Neuron (in vitro differentiated cells): ENCODE measurements at regions not wholly inside any gene's neighbourhood (a gene's known extent, or its start where the extent isn't known, plus 50 kb on each side); places are given as distances from the start of the nearest gene placed in this dataset.

ENCODE experiments used
- H2AFZ ChIP-seq: one replicate; pipeline ENCODE4 v1.6.1; 2013; ENCODE audit warnings: low read depth, mild to moderate bottlenecking, inconsistent platforms, low read length, moderate library complexity
- H3K27me3 ChIP-seq: one replicate; pipeline ENCODE4 v1.6.1; 2013; ENCODE audit warnings: low read length; ENCODE audit not compliant: insufficient read depth
- H3K36me3 ChIP-seq: one replicate; pipeline ENCODE4 v1.6.1; 2013; ENCODE audit warnings: low read length; ENCODE audit not compliant: insufficient read depth
- H3K4me1 ChIP-seq: one replicate; pipeline ENCODE4 v1.6.1; 2013; ENCODE audit warnings: low read length; ENCODE audit not compliant: insufficient read depth
- H3K4me3 ChIP-seq: 2 replicates; pipeline ENCODE4 v1.5.1; 2013; ENCODE audit warnings: mild to moderate bottlenecking, low read length, moderate library complexity
- H3K9me3 ChIP-seq: one replicate; pipeline ENCODE4 v1.6.1; 2013; ENCODE audit warnings: low read length

DNA sequence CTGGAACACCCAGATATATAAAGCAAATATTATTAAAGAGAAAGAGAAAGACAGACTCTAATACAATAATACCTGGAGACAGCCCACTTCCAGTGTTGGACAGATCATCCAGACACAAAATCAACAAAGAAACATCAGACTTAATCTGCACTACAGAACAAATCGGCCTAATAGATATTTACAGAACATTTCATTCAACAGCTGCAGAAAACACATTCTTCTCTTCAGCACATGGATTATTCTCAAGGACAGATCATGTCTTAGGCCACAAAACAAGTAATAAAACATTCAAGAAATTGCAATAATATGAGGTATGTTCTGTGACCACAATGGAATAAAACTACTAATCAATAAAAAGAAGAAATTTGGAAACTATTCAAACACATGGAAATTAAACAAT is 398.3 kb upstream of the DUSP10 start:
- H3K36me3 ChIP-seq, result no peaks in the 10 kb centered on the region
- H2AFZ ChIP-seq, result no peak overlapping the region
- no peaks in the 10 kb centered on the region for H3K9me3 ChIP-seq
- no peaks in the 10 kb centered on the region for H3K4me1 ChIP-seq
- H3K4me3 ChIP-seq, result no peak overlapping the region
- no peaks in the 10 kb centered on the region for H3K27me3 ChIP-seq

DNA sequence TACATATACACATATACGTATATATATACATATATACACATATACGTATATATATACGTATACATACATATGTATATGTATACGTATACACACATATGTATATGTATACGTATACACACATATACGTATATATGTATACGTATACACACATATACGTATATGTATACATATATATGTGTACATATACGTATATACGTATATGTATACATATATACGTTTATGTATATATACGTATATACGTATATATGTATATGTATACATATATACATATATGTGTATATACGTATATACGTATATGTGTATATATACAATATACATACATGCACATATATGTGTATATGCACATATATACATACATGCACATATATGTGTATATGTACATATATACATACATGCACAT is 396.2 kb upstream of the DUSP10 start:
- no peaks in the 10 kb centered on the region for H3K36me3 ChIP-seq
- no peaks in the 10 kb centered on the region for H3K9me3 ChIP-seq
- H3K4me1 ChIP-seq, result no peaks in the 10 kb centered on the region
- no peak overlapping the region for H3K4me3 ChIP-seq
- H2AFZ ChIP-seq, result no peak overlapping the region
- no peaks in the 10 kb centered on the region for H3K27me3 ChIP-seq

DNA sequence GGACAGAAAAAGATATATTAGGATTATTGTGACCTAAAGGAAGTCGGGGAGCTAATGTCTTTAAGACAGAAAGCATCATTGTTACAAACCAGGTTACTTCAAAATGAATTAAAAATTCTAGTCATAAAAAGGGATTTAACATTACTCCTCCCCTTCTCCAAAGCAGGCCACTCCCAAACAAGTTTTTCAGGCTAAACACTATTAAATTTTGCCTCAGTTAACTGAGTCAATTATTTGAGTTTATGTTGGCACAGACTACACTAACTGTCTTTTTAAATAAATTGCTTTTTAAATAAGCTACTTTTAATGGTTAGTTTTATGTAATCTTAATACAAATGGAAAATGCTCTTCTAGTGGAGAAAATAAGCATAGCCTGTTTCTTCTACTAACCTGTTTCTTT is 395.0 kb upstream of the DUSP10 start:
- no peak overlapping the region for H3K4me3 ChIP-seq
- no peaks in the 10 kb centered on the region for H3K36me3 ChIP-seq
- no peak overlapping the region for H2AFZ ChIP-seq
- no peaks in the 10 kb centered on the region for H3K27me3 ChIP-seq
- no peaks in the 10 kb centered on the region for H3K9me3 ChIP-seq
- H3K4me1 ChIP-seq, result no peaks in the 10 kb centered on the region

DNA sequence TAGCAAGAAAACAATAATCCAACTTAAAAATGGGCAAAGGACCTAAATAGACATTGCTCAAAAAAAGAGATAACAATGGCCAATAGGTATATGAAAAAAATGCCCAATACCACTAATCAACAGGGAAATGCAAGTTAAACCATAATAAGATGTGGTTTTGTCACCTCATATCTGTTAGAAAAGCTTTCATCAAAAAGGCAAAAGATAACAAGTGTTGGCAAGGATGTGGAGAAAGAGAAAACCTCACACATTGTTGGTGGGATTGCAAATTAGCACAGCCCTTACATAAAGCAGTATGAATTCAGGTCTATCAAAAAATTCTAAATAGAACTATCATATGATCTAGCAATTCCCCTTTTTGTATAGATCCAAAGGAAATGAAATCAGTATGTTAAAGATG is 387.2 kb upstream of the DUSP10 start:
- Histone ChIP-seq H3K9me3 (no peaks in the 10 kb centered on the region), H3K27me3 (no peaks in the 10 kb centered on the region), H3K4me1 (no peaks in the 10 kb centered on the region), H2AFZ (no peak overlapping the region), H3K4me3 (no peak overlapping the region), H3K36me3 (no peaks in the 10 kb centered on the region)

DNA sequence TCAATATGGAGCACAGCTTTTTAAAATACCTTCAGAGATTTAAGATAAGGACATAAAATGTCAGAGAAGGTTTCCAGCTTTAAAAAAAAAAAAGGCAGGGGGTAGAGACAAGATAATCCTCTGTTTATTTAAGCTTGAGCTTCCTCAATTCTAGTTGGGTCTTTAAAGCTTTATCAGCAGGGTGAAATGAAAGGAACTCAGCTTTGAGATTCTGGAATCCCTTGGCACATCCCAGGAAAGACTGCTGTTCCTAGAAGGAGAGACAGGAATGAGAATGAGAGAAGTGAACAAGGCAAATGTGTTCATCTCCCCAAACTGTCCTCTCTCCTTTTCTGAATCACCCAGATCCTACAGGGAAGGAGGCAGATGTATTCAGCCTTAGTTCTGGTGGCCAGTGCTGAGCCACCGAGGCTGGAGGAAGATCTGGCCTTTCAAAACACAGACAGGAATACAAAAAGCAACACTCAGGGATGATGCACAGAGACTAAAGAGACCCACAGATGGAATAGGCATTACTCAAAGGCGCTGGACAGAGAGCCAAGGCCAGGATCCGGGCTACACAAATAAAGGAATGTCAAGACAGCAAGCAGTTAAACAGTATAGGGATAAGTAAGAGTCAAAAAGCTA is 385.8 kb upstream of the DUSP10 start:
- no peaks in the 10 kb centered on the region for H3K9me3 ChIP-seq
- H3K4me3 ChIP-seq, result no peak overlapping the region
- no peak overlapping the region for H2AFZ ChIP-seq
- H3K4me1 ChIP-seq, result no peaks in the 10 kb centered on the region
- no peaks in the 10 kb centered on the region for H3K27me3 ChIP-seq
- no peaks in the 10 kb centered on the region for H3K36me3 ChIP-seq

DNA sequence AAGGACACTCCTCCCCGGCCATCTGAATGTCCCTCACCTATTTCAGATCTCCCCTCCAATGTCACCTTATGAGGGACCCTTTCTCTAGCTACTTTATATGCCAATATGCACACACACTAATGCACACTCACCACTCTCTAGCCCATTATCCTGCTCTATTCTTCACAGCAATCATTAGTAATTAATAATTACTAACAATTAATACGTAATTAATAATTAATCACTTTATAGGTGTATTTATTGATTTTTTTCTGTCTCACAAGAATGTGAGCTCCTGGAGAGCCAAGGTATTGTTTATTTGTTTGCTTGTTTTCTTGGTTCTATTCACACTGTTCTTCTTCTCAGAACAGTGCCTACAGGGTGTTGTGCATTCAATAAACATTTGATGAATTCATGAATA is 385.2 kb upstream of the DUSP10 start:
- no peaks in the 10 kb centered on the region for H3K9me3 ChIP-seq
- no peak overlapping the region for H3K4me3 ChIP-seq
- no peaks in the 10 kb centered on the region for H3K27me3 ChIP-seq
- no peaks in the 10 kb centered on the region for H3K36me3 ChIP-seq
- H3K4me1 ChIP-seq, result no peaks in the 10 kb centered on the region
- H2AFZ ChIP-seq, result no peak overlapping the region

DNA sequence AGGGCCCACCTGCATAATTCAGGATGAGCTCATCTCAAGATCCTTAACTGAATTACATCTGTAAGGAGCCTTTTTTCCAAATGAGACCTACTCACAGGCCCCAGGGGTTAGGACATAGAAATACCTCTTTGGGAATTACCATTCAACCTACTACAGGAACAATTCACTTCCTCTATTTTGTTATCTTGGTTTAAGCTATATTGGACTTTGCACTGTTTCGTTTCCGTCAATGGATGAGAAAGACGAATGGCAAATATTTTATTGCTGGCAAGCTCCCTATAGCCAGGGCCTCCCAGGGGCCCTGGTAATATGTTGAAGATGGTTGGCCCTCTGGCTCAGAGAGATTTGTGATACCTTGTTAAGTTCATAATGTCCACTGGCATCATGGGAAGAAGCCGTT is 384.2 kb upstream of the DUSP10 start:
- Histone ChIP-seq H3K9me3 (no peaks in the 10 kb centered on the region), H3K27me3 (no peaks in the 10 kb centered on the region), H3K36me3 (no peaks in the 10 kb centered on the region), H2AFZ (no peak overlapping the region), H3K4me3 (no peak overlapping the region), H3K4me1 (no peaks in the 10 kb centered on the region)

DNA sequence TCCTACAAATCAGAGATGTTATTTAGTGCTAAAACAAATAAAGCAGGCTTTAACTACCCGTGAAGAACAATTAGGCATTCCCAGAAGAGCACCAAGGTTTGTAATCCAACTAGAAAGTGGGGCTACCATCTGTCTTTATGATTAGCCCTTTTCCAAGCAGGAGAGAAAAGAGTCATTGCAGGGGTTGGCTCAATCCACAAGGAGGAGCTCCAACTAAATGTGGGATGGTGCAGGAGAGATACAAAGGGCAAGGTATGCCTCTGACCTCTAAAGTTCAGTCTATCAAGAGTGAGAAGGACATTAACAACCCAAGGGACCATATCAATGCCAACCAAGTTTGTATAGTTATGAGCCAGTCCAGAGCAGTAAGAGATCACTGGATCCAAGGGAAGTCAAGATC is 382.7 kb upstream of the DUSP10 start:
- no peaks in the 10 kb centered on the region for H3K4me1 ChIP-seq
- H3K4me3 ChIP-seq, result no peak overlapping the region
- no peak overlapping the region for H2AFZ ChIP-seq
- no peaks in the 10 kb centered on the region for H3K9me3 ChIP-seq
- H3K27me3 ChIP-seq, result no peaks in the 10 kb centered on the region
- H3K36me3 ChIP-seq, result no peaks in the 10 kb centered on the region

DNA sequence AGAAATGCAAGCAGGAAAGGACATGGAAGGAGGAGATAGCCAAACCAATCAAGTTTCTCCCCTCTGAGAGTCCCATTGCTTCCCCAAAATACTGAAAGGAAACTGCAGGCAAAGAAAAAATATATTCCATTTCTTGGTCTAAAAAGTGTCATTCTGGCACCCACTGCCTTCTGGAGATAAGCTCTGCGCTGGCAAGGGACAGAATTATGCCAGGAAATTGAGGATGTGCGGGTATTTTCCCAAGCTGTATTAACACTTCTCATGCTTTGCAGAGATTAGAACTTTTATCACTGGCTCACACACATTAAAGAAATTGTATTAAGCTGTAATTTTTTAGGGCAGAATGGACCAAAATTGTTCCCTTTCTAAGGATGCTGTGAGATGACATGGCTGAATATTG is 381.2 kb upstream of the DUSP10 start:
- no peaks in the 10 kb centered on the region for H3K27me3 ChIP-seq
- H3K9me3 ChIP-seq, result no peaks in the 10 kb centered on the region
- H3K36me3 ChIP-seq, result no peaks in the 10 kb centered on the region
- H2AFZ ChIP-seq, result no peak overlapping the region
- H3K4me3 ChIP-seq, result no peak overlapping the region
- H3K4me1 ChIP-seq, result no peaks in the 10 kb centered on the region

DNA sequence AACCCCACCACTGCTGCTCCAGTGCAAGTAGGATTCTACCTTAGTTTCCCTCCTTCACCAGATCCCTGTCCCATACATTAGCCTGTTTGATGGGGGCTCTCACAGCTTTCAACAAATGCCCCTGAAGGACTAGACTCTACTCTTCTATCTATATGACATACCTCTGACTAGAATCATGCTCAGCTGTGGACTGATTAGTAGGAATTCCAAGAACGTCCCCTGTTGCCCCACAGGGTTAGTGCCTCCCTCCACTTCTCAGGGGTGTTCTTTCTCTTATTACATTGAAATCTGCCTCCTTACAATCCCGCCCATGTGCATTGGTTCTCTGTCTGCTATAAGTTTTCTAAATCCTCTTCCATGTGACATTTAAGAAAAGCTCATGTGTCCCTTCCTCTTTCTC is 375.9 kb upstream of the DUSP10 start:
- H3K9me3 ChIP-seq, result no peaks in the 10 kb centered on the region
- no peaks in the 10 kb centered on the region for H3K27me3 ChIP-seq
- no peaks in the 10 kb centered on the region for H3K4me1 ChIP-seq
- no peak overlapping the region for H2AFZ ChIP-seq
- H3K4me3 ChIP-seq, result no peak overlapping the region
- no peaks in the 10 kb centered on the region for H3K36me3 ChIP-seq

DNA sequence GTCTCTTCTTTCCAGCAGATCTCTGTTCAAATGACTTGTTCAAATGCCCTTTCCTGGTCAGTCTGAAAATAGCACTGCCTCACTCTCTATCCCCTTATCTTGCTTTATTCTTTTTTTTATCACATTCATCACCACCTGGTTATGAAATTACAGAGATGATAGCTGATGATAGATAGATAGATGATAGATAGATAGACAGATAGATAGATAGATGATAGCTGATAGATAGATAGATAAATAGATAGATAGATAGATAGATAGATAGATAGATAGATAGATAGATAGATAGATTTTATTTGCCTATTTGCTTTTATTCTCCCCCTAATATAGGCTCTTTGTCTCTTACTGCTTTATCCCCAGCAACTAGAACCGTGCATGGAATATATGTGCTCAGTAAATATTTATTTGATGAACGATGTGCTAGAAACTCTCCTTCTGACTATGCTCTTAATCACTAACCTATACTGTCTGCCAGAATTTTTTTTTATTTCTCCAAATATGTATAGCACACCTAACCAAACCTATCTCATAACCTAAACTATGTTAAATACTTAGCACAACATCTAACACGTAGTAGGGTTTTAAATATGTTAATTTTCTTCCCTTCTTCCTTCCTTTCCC is 372.8 kb upstream of the DUSP10 start:
- no peaks in the 10 kb centered on the region for H3K9me3 ChIP-seq
- no peaks in the 10 kb centered on the region for H3K4me1 ChIP-seq
- H2AFZ ChIP-seq, result no peak overlapping the region
- no peaks in the 10 kb centered on the region for H3K27me3 ChIP-seq
- no peaks in the 10 kb centered on the region for H3K36me3 ChIP-seq
- H3K4me3 ChIP-seq, result no peak overlapping the region

DNA sequence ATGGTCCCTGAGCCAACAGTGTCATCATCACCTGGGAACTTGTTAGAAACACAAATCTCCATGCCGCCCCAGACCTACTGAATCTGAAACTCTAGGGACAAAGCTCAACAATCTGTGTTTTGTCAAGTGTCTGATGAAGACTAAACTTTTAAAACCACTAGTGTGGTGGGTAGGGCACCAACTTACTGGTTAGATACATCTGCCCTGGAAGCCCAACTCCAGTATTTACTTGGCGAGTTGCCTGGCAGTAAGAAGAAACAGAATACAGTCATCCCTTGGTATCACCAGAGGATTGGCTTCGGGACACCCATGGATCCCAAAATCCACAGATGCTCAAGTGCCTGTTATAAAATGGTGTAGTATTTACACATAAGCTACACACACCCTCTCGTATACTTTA is 367.9 kb upstream of the DUSP10 start:
- no peaks in the 10 kb centered on the region for H3K36me3 ChIP-seq
- H3K27me3 ChIP-seq, result no peaks in the 10 kb centered on the region
- H2AFZ ChIP-seq, result no peak overlapping the region
- H3K9me3 ChIP-seq, result no peaks in the 10 kb centered on the region
- no peak overlapping the region for H3K4me3 ChIP-seq
- no peaks in the 10 kb centered on the region for H3K4me1 ChIP-seq

DNA sequence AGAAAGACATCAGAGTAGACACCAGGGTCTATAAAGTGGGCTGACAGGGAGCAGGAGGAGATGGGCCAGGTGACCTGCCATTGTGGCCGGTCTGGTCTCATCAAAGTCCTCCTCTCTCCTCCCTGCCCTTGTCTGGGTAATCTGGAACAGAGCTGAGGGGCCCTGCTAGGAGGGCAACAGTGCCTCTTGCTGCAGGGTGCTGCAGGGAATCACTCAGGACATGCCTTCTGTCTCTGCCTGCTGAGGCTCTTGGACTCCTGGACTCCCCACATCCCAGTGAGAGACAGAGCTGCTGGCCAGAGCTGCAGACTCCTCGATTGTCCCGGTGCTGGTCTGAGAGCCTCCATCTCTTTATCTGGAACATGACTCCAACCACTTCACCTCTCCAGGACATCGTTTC is 366.1 kb upstream of the DUSP10 start:
- Histone ChIP-seq H3K27me3 (no peaks in the 10 kb centered on the region), H3K4me3 (no peak overlapping the region), H2AFZ (no peak overlapping the region), H3K9me3 (no peaks in the 10 kb centered on the region), H3K36me3 (no peaks in the 10 kb centered on the region), H3K4me1 (no peaks in the 10 kb centered on the region)

DNA sequence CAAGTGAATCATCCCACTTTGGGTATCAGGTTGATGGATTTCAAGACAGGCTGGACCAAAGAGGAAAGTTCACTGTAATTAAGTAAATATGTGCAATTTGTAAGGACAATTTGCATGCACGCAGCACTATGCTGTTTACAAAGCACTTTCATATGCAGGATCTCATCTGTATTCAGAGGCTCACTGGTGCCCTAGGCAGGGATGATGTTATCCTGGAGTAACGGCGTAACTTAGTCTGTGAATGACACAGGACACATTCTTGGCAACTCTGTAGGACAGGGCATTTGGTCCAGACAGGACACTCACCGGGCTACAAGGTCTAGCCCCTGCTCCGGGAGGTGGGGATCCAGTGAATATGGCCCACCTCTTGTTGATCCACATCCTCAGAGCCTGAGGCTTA is 365.4 kb upstream of the DUSP10 start:
- Histone ChIP-seq H3K4me1 (no peaks in the 10 kb centered on the region), H2AFZ (no peak overlapping the region), H3K27me3 (no peaks in the 10 kb centered on the region), H3K9me3 (no peaks in the 10 kb centered on the region), H3K4me3 (no peak overlapping the region), H3K36me3 (no peaks in the 10 kb centered on the region)
